Loucy (cell line): ENCODE measurements at regions not wholly inside any gene's neighbourhood (a gene's known extent, or its start where the extent isn't known, plus 50 kb on each side); places are given as distances from the start of the nearest gene placed in this dataset.

ENCODE experiments used
- EZH2phosphoT487 ChIP-seq: fragments of 200-600 bp; IDR thresholded peaks from 2 replicates; pipeline ENCODE4 v1.6.1; 2018; ENCODE audit warnings: antibody characterized with exemption, mild to moderate bottlenecking, moderate library complexity, borderline replicate concordance
- TF ChIP-seq, protein P1 (sequence below): fragments of 200-600 bp; sonication (generic); conservative IDR thresholded peaks from 2 replicates; pipeline ENCODE4 v1.5.1; 2014; ENCODE audit warnings: mild to moderate bottlenecking, antibody characterized with exemption, low read length

DNA sequence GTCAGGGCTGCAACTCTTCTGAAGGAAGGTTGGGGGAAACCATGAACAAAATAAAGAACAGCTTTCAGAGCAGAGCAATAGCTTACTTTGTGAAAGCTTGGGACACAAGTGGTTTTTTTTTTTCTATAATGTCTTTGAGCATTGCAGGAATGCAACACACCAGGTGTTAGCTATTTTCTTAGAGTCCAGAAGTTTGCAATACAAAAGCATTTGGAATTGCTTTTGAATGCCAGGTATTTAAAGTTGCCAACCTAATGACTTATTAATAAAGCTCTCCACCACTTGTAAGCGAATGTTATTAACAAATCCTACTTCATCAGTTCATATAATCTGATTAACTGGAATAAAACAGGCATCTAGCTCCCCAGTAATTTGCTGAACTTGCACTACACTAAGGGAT, 172.6 kb downstream of the NUFIP1 start:
- TF ChIP-seq, protein P1, sequence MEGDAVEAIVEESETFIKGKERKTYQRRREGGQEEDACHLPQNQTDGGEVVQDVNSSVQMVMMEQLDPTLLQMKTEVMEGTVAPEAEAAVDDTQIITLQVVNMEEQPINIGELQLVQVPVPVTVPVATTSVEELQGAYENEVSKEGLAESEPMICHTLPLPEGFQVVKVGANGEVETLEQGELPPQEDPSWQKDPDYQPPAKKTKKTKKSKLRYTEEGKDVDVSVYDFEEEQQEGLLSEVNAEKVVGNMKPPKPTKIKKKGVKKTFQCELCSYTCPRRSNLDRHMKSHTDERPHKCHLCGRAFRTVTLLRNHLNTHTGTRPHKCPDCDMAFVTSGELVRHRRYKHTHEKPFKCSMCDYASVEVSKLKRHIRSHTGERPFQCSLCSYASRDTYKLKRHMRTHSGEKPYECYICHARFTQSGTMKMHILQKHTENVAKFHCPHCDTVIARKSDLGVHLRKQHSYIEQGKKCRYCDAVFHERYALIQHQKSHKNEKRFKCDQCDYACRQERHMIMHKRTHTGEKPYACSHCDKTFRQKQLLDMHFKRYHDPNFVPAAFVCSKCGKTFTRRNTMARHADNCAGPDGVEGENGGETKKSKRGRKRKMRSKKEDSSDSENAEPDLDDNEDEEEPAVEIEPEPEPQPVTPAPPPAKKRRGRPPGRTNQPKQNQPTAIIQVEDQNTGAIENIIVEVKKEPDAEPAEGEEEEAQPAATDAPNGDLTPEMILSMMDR = no peak
- TF ChIP-seq EZH2phosphoT487 = no peak
